GM18909 (cell line): ENCODE measurements at regions not wholly inside any gene's neighbourhood (a gene's known extent, or its start where the extent isn't known, plus 50 kb on each side); places are given as distances from the start of the nearest gene placed in this dataset.

ENCODE experiments used
- ATAC-seq: cut with Tn5 transposase; IDR thresholded peaks from one replicate; pipeline ENCODE4 v1.9.1; 2021; ENCODE audit warnings: mild to moderate bottlenecking; ENCODE audit not compliant: unreplicated experiment, poor library complexity

DNA sequence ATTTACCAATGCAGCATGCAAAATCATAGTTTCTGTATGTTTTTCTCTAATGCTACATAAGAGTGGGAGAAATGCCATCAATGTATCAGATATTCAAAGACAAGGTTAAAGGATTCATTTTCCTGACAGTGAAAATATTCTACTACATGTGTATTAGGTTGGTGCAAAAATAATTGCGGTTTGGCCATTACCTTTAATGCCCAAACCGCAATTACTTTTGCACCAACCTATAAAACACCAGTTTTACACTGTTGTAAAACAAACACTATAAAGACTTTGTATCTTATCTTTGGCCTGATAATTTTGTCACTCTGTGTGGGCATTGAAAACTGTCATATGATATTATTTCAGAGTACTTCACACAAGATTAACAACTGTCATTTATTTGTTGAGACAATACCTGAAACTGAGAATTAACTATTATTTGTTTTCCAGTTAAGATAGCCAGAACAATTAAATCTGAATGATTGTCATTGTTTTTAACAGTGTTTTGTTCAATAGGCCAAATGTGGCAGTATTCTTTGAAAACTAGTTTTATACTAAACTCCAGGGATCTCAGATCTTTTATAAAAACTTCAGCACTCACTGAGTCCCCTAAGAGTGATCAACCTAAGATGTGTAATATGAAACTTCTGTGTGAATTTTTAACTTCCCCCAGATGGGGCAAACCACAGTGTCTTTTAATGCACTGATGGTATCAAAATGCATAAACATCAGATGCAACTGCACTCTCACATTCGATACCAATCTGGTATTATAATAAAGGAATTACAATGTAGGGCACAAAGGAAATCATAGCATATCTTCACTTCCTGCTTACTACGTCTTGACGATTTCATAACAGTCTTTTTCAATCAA, 53.8 kb upstream of the FBN2 start:
- ATAC-seq: no peak

DNA sequence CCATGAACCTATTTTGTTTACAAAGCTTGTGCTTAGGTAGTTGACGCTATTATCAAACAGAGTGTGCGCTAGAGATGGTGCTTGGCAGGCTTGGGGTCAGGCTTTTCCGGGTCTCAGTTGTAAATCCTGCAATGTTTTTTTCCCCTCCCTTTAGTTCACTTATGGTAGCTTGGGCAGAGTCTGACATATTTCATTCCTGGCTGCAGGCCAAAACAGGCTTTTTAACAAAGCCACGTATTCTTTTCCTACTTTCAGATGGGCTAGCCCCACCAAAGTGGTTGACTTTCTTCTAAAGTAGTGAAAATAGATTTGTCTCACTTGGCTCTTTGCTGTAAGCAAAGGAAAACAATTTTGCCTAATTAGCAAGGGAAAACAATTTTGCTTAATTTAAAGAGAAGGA, 58.0 kb upstream of the FBN2 start:
- no peak for ATAC-seq

DNA sequence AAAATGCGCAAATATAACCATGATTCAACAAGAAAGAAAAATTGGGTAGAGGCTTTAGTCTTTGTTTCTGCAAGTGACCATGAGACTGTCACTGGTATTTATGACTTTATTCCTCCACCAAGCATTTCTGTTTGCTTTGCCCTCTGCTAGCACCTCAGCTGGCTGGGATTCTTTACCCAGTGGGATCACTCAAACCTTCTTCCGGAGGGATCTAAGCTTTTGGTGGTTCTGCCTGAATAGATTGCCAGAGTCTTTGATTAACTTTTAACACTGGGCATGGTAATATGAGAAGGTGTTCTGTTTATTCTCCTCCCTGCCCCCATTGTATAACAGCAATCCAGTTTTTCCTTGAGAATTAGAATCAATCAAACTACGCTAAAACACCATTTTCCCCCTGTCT, 59.1 kb upstream of the FBN2 start:
- no peak for ATAC-seq

DNA sequence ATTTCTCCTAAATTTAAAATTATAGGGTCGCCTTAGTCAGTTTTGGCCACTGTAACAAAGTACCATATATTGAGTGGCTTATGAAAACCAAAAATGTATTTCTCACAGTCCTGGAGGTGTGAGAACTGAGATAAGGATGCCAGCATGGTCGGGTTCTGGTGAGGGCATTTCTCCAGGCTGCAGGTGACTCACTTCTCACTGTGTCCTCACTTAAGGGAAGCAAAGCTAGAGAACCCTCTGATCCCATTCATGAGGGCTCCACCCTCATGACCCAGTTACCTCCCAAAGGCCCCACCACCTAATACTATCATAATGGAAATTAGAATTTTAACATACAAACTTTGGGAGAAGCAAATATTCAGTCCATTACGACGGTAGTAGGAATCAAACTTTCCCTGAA, 75.1 kb upstream of the FBN2 start:
- no peak for ATAC-seq

DNA sequence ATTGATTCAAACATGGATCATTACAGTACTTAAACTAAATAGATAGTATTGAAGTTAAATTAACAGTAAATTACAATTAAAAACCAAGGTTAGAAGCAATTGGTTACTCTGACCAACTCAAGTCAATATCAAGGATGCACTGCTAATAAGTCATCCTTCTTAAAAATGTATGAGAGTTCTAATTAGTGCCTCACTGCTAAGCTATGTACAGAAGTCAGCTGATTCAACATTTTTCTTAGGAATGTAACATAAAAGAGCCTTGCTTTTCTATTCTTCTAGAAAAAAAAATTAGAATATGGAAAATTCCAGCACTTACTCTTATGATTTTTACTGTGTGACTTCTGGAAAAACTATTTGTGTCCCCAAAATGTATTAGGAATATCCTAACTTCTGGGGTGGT, 75.7 kb upstream of the FBN2 start:
- ATAC-seq: no peak

DNA sequence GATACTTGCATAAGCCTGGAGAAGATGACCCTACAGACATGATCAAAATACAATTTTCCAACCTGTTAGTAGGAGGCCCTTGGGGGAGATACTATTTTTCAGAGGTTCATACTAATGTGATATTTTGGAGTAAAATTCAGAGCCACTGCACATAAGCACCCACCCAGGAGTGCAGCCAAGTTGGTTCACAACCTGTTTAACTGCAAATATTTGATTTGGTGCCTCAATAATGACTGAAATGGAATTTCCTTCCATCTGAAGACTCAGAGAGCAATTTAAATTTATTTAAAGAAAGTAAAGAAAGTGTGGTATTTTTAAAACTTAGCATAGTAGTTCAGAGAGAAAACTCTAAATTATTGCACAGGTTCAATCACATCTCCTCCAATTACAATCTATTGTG, 77.5 kb upstream of the FBN2 start:
- no peak for ATAC-seq

DNA sequence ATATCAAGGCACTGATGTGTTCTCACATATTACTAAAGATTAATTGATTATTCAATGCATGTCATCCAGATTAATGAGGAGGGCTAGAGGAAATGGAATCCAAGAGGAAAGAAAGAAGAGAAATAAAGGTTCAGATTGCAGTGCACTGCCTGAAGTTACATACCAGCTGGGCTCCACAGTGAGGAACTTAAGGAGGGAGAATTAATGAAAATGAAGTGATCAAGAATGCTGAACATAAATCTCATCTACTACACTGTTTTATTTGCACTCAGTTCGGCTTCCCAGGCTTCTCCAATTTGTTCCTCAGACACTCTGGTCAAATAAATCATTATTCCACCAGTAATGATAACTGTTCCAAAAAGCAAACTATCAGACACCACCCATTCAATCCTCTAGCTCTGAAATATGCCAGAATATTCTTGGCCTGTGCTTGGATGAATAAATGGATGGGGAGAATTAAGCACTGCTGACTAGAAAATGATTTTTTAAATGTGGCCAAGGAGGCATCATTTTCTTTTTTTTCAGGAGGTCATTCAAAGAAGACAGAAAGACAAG, 88.6 kb upstream of the FBN2 start:
- ATAC-seq: no peak

DNA sequence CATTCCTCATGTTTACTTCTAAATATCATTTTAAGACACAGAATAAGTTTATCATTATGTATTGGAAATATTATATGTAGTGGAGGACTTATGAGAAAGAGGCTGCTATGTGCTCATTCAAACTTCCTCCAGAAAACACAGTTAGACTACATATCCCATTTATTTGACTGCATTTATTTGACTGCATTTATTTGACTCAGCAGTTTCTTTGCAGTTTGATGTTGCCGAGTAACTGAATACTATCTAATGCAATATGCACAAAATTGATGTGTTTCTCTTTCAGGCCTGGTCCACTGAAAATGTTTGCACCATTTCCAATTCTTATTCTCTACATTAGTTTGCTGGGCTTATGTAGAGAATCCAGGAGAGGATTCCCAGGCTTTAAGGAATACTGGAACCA, 89.9 kb upstream of the FBN2 start:
- ATAC-seq: no peak

DNA sequence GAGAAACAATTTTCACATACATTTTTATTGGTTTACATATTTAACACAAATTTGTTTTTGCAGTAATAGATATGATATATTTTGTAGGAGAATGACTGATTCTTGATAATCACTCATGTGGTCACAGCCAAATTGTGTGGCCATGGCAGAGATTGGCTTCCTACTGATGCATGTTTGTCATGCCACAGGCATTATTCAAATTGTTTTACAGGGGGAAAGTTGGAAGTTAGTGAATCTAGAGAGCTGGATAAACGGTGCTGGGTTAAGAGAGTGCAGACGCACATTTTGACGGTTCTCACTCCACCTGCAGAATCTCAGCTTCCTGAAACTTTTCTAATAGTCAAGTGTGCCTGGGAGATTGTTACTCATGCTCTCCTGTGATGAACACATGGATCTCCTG, 91.1 kb upstream of the FBN2 start:
- ATAC-seq: no peak

DNA sequence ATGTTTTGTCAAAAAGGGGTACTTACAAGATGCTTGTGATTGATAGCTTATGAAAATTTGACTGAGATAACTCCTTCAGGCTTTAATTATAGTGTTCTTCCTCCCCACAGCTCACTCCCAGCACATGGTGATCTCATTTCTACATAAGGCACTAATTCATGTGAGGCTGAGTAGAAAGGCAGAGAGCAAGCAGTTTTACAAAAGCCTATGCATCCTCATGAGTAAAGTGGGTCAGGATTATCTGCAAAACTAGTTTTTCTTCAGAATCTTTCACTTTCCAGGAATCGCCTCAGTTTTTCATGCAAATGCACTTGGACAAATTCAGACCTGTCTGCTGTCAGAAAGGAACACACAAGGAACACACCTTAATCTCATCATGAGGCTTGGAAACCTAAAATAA, 92.1 kb upstream of the FBN2 start:
- ATAC-seq: no peak

DNA sequence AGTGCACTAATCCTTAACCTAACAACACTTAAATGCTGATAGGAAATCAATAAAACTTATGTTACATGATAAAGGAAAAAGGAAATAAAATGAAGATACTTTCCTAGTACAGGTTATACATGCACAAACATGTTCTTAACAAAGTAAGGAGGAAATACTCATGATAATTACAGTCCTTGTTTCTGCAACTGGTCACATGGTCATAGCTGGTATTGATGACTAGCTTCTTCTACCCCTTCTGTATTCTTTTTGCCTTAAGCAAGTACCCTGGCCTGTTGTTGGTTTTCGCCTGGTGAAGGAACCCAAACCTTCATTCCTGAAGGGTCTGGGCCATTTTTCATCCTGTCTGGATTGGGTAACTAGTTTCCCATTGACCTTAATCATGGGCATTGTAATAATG, 93.7 kb upstream of the FBN2 start:
- ATAC-seq: no peak

DNA sequence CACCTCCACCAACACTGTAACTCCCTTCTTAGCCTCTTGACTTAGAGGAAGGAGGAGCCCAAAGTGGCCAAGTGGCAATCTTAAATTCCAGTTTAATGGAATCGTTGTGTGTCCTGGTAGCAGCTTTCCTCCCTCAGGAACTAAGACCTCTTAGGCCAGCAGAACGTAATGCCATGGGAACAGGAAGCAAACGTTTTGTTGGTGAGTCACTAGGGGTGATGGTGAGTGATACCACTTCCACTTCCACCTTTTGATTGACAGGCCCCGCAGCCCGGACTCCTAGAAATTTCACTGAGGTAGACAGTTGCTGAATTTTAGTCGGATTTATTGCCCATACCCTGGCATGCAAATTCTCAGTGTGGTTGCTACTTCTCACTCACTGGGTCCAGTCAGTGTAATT, 94.2 kb upstream of the FBN2 start:
- ATAC-seq: no peak

DNA sequence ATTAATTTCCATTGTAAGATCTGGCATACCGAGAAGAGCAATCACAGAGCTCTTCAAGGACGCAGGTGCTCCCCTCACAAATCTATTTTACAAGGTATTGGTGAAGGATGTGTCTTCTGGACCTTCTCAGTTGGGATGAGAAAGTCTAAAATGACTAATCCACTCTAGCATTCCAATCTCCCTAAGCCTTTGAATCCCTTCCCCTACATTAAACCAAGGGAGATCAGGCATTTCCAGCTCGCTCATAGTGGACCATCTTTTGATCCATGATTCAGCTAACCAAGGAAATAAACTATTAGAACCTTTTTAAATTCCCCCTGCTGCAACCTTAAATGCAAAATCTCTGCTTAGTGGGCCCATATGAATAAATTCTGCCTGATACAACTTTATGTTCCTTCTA, 95.9 kb upstream of the FBN2 start:
- no peak for ATAC-seq

DNA sequence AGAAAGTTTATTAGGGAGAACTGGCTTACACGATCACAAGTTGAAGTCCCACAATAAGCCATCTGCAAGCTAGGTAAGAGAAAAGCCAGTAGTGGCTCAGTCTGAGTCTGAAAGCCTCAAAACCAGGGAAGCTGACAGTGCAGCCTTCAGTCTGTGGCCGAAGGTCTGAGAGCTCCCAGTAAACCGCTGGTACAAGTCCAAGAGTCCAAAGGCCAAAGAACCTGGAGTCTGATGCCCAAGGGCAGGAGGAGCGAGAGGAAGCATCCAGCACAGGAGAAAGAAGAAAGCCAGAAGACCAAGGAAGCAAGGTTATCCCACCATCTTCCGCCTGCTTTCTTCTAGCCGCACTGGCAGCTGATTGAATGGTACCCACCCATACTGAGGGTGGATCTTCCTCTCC, 97.3 kb upstream of the FBN2 start:
- no peak for ATAC-seq

DNA sequence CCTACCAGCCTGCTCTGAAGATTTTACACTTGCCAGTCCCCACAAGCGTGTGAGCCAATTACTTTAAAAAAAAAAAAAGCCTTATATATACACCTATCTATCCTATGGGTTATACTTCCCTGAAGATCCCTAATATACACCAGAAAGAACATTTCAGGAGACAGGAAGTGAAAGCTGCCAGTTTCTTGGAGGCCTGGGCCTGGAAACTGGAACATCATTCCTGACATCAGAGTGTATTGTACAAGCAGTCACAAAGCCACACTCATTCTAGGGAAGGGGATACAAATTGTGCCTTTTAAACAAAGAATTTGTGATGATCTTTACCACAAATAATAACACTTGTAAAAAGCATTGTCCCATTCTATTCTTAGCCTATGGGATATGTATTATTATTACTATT, 98.3 kb upstream of the FBN2 start:
- no peak for ATAC-seq

DNA sequence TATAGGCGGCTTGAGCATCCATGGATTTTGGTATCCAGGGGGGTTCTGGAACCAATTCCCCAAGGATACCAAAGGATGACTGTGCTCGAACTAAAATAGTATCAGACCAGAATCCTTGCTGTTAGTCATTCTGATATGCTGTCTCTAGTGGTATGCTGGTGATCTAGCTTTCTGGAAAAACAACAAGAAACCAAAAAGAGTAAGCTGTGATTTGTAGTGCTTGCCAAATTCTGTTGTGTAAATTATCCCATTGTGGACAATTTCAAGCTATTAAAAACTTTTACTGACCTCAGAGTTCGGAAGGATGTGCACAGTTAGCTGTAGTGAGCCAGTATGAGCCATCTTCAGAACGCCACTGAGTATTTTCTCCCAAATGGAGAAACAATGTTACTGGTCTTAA, 99.0 kb upstream of the FBN2 start:
- ATAC-seq: no peak

DNA sequence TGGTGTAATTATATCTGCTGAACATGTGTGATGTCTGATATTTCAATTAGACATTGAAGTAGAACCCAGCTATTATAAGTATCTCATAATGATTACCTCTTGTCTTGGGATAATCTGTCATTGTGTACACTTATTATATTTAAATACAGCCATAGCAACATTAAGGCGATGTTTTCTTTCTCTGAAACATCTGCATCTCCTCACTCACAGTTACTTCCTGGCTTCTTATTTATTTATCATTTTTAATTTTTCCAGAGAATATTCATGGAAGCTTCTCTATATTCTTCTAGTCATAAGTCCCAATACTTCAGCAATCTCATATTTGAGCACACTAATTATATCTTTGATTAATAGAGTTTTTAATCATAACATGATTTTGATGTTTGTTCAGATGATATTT, 103.8 kb upstream of the FBN2 start:
- no peak for ATAC-seq

DNA sequence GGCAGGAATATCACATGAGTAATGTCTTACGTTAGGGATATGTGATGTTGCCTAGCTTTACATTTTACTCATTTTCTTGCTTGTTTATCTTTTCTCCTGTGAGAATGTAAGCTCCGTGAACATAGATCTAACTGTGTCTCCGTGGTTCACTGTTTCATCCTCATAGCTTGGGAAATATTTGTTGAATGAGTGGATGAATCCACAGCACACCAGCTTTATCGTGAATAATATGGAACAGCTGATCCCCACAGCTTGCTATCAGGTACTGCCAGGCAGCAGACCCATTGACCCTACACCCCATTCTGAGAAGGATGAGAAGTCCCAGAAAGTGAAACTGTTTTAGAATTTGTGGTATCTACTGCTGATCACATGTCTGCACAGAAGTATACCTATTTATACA, 106.8 kb upstream of the FBN2 start:
- no peak for ATAC-seq

DNA sequence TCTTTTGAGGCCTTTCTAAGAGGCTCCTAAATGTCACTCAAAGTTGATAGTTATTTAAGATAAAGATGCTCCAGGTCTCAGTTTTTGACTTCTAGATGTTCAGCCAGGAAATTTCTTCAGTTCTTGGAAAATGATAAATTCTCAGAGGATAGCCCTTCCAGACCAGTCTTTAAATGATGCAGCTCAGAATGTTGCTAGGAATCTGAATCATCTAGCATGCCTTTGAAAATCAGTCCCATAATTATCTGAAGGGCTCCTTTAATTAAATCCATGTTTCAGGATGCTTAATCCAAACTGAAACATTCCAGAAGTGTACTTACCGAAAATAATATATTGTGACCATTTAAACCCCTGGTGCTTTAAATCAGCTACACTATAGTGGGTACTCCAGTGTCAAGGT, 107.5 kb upstream of the FBN2 start:
- no peak for ATAC-seq

DNA sequence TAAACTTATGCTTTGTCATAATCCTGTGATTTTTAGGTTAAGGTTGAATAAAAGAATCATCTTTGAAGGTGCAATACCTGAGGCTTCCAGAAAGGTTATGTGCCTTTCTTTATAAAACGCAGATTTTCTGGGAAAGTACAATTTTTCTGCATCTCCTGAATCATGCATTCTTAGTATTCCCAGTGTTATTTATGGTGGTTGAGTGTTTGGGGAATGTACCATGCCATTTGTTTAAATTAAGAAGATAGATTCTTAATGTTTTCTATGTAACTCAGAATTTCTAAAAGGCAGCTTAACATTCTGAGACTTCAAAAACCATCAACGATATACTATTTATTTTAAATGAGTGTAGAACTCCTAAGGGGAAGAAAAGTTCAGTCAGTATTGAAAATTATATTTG, 108.1 kb upstream of the FBN2 start:
- no peak for ATAC-seq

DNA sequence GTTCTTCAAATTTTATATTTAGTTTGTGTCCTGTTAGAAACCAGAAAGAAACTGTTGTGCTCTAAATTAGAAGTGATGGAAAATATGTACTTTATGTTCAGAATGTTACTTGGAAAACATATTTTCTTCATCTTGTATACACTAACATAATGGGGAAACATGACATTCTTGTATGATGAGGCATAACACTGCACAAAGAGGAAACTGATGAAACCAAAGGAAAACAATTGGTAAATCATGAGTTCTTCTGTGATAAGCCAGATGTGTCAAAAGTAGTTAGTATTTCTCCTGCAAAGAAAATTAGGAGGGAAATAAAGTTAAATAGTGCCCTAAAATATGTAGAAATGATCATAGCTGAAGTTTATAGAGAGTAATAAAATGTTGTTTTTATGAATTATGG, 111.1 kb upstream of the FBN2 start:
- ATAC-seq: no peak

DNA sequence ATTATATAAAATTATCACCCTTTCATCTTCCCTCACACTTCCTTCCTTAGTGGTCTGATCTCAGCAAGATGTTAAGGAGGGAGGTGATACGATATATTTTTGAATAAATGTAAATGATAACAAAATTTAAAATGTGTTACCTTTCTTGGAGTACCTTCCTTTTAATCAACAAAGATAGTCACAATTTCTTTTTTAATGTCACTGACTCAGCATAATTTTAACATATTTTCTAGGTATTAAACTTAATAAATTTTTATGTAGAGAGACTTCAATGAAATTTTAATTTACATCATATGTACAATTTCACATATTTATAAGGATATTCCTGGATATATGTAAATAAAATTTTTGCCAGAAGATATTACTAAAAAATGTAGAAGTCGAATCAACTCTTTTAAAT, 125.0 kb upstream of the FBN2 start:
- no peak for ATAC-seq
